OCI-LY7 (cell line): ENCODE measurements at regions not wholly inside any gene's neighbourhood (a gene's known extent, or its start where the extent isn't known, plus 50 kb on each side); places are given as distances from the start of the nearest gene placed in this dataset.

ENCODE experiments used
- BruUV-seq: library from RNA; stranded (reverse); fragments of 400-500 nt; replicated peaks from 2 replicates; lab custom pipeline; 2021; lab: Mats Ljungman, UMichigan
- CTCF ChIA-PET: fragments of 300-600 bp; sonication (Branson Sonifier 250); formaldehyde crosslinking; loops from one replicate; lab custom pipeline; 2022; ENCODE audit warnings: antibody characterized with exemption; ENCODE audit not compliant: unreplicated experiment; lab: Charles Lee
- POLR2A ChIA-PET: fragments of 300-600 bp; sonication (Branson Sonifier 250); formaldehyde crosslinking; loops from one replicate; lab custom pipeline; 2022; ENCODE audit warnings: antibody characterized with exemption; lab: Charles Lee
- DNase-seq: peaks from one replicate; pipeline ENCODE4 v3.0.0-alpha.2; 2015; ENCODE audit warnings: low spot score
- H2AFZ ChIP-seq: fragments of 200-600 bp; sonication (generic), shearing (Covaris generic); 2 replicates; pipeline ENCODE4 v1.6.1; 2014; ENCODE audit warnings: mild to moderate bottlenecking, antibody characterized with exemption, low read length, moderate library complexity
- H3K27ac ChIP-seq: fragments of 200-600 bp; sonication (generic); 2 replicates; pipeline ENCODE4 v1.5.1; 2014; ENCODE audit warnings: mixed run types, low read depth, mild to moderate bottlenecking, moderate library complexity, low read length, inconsistent platforms; ENCODE audit not compliant: poor library complexity, severe bottlenecking
- H3K36me3 ChIP-seq: fragments of 200-600 bp; sonication (generic); 2 replicates; pipeline ENCODE4 v1.6.1; 2014; ENCODE audit warnings: mild to moderate bottlenecking, antibody characterized with exemption, low read length, moderate library complexity, mixed read lengths; ENCODE audit not compliant: insufficient read depth
- H3K4me1 ChIP-seq: fragments of 200-600 bp; sonication (generic); 2 replicates; pipeline ENCODE4 v1.5.1; 2014; ENCODE audit warnings: mild to moderate bottlenecking, low read length; ENCODE audit not compliant: insufficient read depth, poor library complexity, severe bottlenecking
- H3K4me2 ChIP-seq: fragments of 200-600 bp; sonication (generic); 2 replicates; pipeline ENCODE4 v1.6.1; 2014; ENCODE audit warnings: mild to moderate bottlenecking, low read length
- H3K4me3 ChIP-seq: fragments of 200-600 bp; sonication (generic); 2 replicates; pipeline ENCODE4 v1.5.1; 2014; ENCODE audit warnings: mild to moderate bottlenecking, low read depth, low read length; ENCODE audit not compliant: poor library complexity, severe bottlenecking
- H3K79me2 ChIP-seq: fragments of 200-600 bp; sonication (generic); 2 replicates; pipeline ENCODE4 v1.6.1; 2016; ENCODE audit warnings: low read depth, mild to moderate bottlenecking, low read length, moderate library complexity, mixed read lengths; ENCODE audit not compliant: insufficient read depth
- H3K9me2 ChIP-seq: fragments of 200-600 bp; sonication (generic); 2 replicates; pipeline ENCODE4 v1.6.1; 2016; ENCODE audit warnings: mild to moderate bottlenecking, low read length, mixed read lengths; ENCODE audit not compliant: insufficient read depth
- H3K9me3 ChIP-seq: fragments of 200-600 bp; sonication (generic); 2 replicates; pipeline ENCODE4 v1.6.1; 2014; ENCODE audit warnings: mild to moderate bottlenecking, mixed run types, low read length, mixed read lengths
- H4K20me1 ChIP-seq: fragments of 200-600 bp; sonication (generic); 2 replicates; pipeline ENCODE4 v1.6.1; 2014; ENCODE audit warnings: mild to moderate bottlenecking, antibody characterized with exemption, low read length, moderate library complexity, mixed read lengths; ENCODE audit not compliant: insufficient read depth
- EZH2phosphoT487 ChIP-seq: fragments of 200-600 bp; sonication (generic); IDR thresholded peaks from 2 replicates; pipeline ENCODE4 v1.6.1; 2018; ENCODE audit warnings: low read depth, borderline replicate concordance, mild to moderate bottlenecking, mixed run types, antibody characterized with exemption, low read length, moderate library complexity, mixed read lengths
- intact Hi-C: fragments of 100-400 bp; cut with micrococcal nuclease; formaldehyde crosslinking; loops from one replicate; pipeline ENCODE4 v1.10.0; 2022; ENCODE audit not compliant: unreplicated experiment
- TF ChIP-seq, protein P1 (sequence below): fragments of 200-600 bp; sonication (generic); conservative IDR thresholded peaks from 2 replicates; pipeline ENCODE4 v1.5.1; 2014; ENCODE audit warnings: mild to moderate bottlenecking, antibody characterized with exemption, low read length, moderate library complexity, mixed read lengths

DNA sequence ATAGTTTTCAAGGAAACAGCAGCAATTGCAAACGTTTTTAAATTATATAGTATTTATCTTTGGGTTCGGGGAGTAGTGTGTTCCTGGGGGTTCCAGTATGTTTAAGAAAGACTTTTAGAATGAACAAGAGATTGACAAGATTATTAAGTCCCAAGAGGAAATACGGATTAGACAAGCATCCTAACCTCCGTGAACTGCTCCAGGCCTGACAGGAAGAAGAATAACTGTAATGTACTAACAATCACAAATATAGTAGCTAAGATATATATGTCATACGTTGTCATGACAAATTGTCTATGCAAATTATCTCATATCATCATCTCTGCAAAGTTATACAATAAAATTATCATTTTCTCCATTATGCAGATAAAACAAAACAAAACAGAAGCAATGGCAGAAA is 1397.2 kb downstream of the MRPL39 start:
- Histone ChIP-seq H3K36me3 (no peaks in the 10 kb centered on the region), H3K4me2 (no peak overlapping the region), H3K9me2 (no peaks in the 10 kb centered on the region), H3K79me2 (no peaks in the 10 kb centered on the region), H3K9me3 (peaks cover 10% of the 10 kb centered on the region), H4K20me1 (no peaks in the 10 kb centered on the region), H2AFZ (no peak overlapping the region), H3K27ac (no peak overlapping the region), H3K4me1 (no peaks in the 10 kb centered on the region), H3K4me3 (no peak overlapping the region)
- ChIA-PET CTCF (no interaction called here), POLR2A (no interaction called here)
- no peak for TF ChIP-seq EZH2phosphoT487
- TF ChIP-seq, protein P1, sequence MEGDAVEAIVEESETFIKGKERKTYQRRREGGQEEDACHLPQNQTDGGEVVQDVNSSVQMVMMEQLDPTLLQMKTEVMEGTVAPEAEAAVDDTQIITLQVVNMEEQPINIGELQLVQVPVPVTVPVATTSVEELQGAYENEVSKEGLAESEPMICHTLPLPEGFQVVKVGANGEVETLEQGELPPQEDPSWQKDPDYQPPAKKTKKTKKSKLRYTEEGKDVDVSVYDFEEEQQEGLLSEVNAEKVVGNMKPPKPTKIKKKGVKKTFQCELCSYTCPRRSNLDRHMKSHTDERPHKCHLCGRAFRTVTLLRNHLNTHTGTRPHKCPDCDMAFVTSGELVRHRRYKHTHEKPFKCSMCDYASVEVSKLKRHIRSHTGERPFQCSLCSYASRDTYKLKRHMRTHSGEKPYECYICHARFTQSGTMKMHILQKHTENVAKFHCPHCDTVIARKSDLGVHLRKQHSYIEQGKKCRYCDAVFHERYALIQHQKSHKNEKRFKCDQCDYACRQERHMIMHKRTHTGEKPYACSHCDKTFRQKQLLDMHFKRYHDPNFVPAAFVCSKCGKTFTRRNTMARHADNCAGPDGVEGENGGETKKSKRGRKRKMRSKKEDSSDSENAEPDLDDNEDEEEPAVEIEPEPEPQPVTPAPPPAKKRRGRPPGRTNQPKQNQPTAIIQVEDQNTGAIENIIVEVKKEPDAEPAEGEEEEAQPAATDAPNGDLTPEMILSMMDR, result no peak
- BruUV-seq, result no TSS peak
- intact Hi-C loops, result no loop called here
- no peak for DNase-seq

DNA sequence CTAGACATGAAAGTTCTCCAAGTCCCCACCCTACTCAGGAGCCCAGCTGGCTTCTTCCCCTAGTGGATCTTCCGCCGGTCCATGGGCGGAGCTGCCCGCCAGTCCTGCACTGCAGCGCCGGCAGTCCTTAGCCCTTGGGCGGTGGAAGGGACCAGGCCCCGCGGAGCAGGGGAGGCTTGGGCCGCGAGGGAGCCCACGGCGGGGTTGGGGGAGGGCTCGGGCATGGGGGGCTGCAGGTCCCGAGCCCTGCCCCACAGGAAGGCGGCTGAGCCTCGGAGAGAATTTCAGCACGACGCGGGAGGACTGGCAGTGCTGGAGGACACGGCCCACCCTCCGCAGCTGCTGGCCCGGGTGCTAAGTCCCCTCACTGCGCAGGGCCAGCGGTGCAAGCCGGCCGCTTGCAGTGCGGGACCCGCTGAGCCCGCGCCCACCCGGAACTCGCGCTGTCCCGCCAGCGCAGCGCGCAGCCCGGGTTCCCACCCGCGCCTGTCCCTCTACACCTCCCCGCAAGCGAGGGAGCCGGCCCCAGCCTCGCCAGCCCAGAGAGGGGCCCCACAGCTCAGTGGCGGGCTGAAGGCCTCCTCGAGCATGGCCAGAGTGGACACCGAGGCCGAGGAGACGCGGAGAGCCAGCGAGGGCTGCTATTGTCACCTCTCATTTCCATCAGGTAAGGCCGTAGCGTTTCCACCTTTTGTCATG is 1398.6 kb downstream of the MRPL39 start:
- ChIA-PET POLR2A (interaction anchor here (0.6 kb wide), 1 partner anchor 164 kb away, joined by 3 read pairs; no protein-coding TSS in a partner anchor), CTCF (no interaction called here)
- H3K4me3 ChIP-seq, result no peak overlapping the region
- no peaks in the 10 kb centered on the region for H3K4me1 ChIP-seq
- H2AFZ ChIP-seq, result no peak overlapping the region
- no peaks in the 10 kb centered on the region for H3K79me2 ChIP-seq
- no peaks in the 10 kb centered on the region for H3K36me3 ChIP-seq
- TF ChIP-seq, protein P1, result no peak
- no peak for TF ChIP-seq EZH2phosphoT487
- H3K4me2 ChIP-seq, result no peak overlapping the region
- intact Hi-C loops, result no loop called here
- no peaks in the 10 kb centered on the region for H4K20me1 ChIP-seq
- DNase-seq, result no peak
- H3K27ac ChIP-seq, result no peak overlapping the region
- no peaks in the 10 kb centered on the region for H3K9me2 ChIP-seq
- peaks cover 10% of the 10 kb centered on the region for H3K9me3 ChIP-seq
- no TSS peak for BruUV-seq

DNA sequence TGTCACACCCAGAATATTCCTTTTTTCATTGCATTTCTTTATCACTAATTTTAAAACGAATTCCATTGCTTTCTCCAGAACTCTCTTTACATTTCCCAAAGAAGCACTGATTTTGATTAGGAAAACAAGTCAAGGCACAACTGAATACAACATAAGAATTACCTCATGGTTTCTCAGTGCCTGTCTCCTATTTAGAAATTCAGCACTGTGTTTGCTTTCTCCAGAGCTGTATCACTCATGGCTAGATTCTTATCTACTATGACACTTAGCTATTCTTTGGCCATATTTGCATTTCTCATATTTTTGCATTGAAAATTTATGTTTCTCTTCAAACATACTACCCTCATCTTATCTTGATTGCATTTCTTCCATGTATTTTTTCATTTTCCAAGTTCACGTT is 1402.0 kb downstream of the MRPL39 start:
- POLR2A ChIA-PET, result interaction anchor here (0.6 kb wide), 1 partner anchor 494 kb away, joined by 3 read pairs; no protein-coding TSS in a partner anchor
- Histone ChIP-seq H4K20me1 (no peaks in the 10 kb centered on the region), H3K4me1 (no peaks in the 10 kb centered on the region), H3K36me3 (no peaks in the 10 kb centered on the region), H3K4me3 (no peak overlapping the region), H2AFZ (no peak overlapping the region), H3K9me3 (peaks cover 13% of the 10 kb centered on the region), H3K27ac (no peak overlapping the region), H3K4me2 (no peak overlapping the region), H3K79me2 (no peaks in the 10 kb centered on the region), H3K9me2 (no peaks in the 10 kb centered on the region)
- no TSS peak for BruUV-seq
- CTCF ChIA-PET, result no interaction called here
- TF ChIP-seq, protein P1, result no peak
- no peak for TF ChIP-seq EZH2phosphoT487
- no peak for DNase-seq
- intact Hi-C loops, result no loop called here
